NB4 (cell line): ENCODE measurements at regions not wholly inside any gene's neighbourhood (a gene's known extent, or its start where the extent isn't known, plus 50 kb on each side); places are given as distances from the start of the nearest gene placed in this dataset.

Source experiments
- CTCF ChIP-seq: IDR thresholded peaks from one replicate; pipeline ENCODE4 v1.5.1; 2012; ENCODE audit warnings: low read depth, low read length
- MAX ChIP-seq: IDR thresholded peaks from 2 replicates; pipeline ENCODE4 v1.6.1; 2011; ENCODE audit warnings: low read depth, low read length
- MYC ChIP-seq: IDR thresholded peaks from 2 replicates; pipeline ENCODE4 v1.6.1; 2011; ENCODE audit warnings: low read depth, low read length
- POLR2A ChIP-seq: IDR thresholded peaks from 2 replicates; pipeline ENCODE4 v1.6.1; 2011; ENCODE audit warnings: mild to moderate bottlenecking; ENCODE audit not compliant: insufficient read length; ENCODE audit errors: extremely low read depth

GRCh38 chrX:39891781-39892180 is 206.0 kb downstream of the BCOR start:
- TF ChIP-seq CTCF (no peak), MAX (no peak), POLR2A (no peak), MYC (no peak)
